ENCODE measurements at regions not wholly inside any gene's neighbourhood (a gene's known extent, or its start where the extent isn't known, plus 50 kb on each side); places are given as distances from the start of the nearest gene placed in this dataset.
"Not testable (repeated sequence)": the region's sequence is repeated elsewhere in the genome, so short reads cannot be mapped to it uniquely, and the experiment has no call there.

- DNase-seq, result no peak
Measured at GRCh38 chr2:240252872-240253511, 112.5 kb upstream of the OTOS start.

- DNase-seq, result no peak
Measured at GRCh38 chr2:240253583-240254145, 113.2 kb upstream of the OTOS start.

- DNase-seq, result no peak
Measured at GRCh38 chr2:240254337-240255164, 114.1 kb upstream of the OTOS start.

GRCh38 chr2:240255165-240255491 lies 114.7 kb upstream of the OTOS start:
- DNase-seq, result no peak

GRCh38 chr2:240255811-240256703 lies 115.6 kb upstream of the OTOS start:
- no peak for DNase-seq

GRCh38 chr2:240256704-240257637 lies 116.5 kb upstream of the OTOS start:
- no peak for DNase-seq

- no peak for DNase-seq
Measured at GRCh38 chr2:240257940-240258580, 117.6 kb upstream of the OTOS start.

GRCh38 chr2:240258685-240259084 lies 118.2 kb upstream of the OTOS start:
- DNase-seq, result no peak

GRCh38 chr2:240259201-240259923 lies 118.9 kb upstream of the OTOS start:
- peak in 2 of 56 donors; percentile 39 to 53 for DNase-seq

GRCh38 chr2:240259924-240260529 lies 119.6 kb upstream of the OTOS start:
- DNase-seq, result no peak

- DNase-seq, result no peak
Measured at GRCh38 chr2:240260664-240261063, 120.2 kb upstream of the OTOS start.

GRCh38 chr2:240262578-240262977 lies 122.1 kb upstream of the OTOS start:
- not testable (repeated sequence) for DNase-seq

GRCh38 chr2:240269380-240269779 lies 128.9 kb upstream of the OTOS start:
- no peak for DNase-seq

GRCh38 chr2:240269886-240270285 lies 129.4 kb upstream of the OTOS start:
- DNase-seq, result no peak

- DNase-seq, result no peak
Measured at GRCh38 chr2:240271716-240272341, 131.4 kb upstream of the OTOS start.

- no peak for DNase-seq
Measured at GRCh38 chr2:240275386-240275785, 134.9 kb upstream of the OTOS start.

GRCh38 chr2:240277073-240277806 lies 136.8 kb upstream of the OTOS start:
- no peak for DNase-seq
